Superior temporal gyrus (tissue), 1 donor: ENCODE measurements at regions not wholly inside any gene's neighbourhood (a gene's known extent, or its start where the extent isn't known, plus 50 kb on each side); places are given as distances from the start of the nearest gene placed in this dataset.
"Not testable (repeated sequence)": the region's sequence is repeated elsewhere in the genome, so short reads cannot be mapped to it uniquely, and the experiment has no call there.

Source experiments
- DNase-seq: peaks from one replicate; pipeline ENCODE4 v3.0.0-alpha.2; 2016; ENCODE audit errors: extremely low spot score

GRCh38 chr15:20267996-20268395 is 273.6 kb downstream of the GOLGA6L6 start:
- DNase-seq, result not testable (repeated sequence)

DNA sequence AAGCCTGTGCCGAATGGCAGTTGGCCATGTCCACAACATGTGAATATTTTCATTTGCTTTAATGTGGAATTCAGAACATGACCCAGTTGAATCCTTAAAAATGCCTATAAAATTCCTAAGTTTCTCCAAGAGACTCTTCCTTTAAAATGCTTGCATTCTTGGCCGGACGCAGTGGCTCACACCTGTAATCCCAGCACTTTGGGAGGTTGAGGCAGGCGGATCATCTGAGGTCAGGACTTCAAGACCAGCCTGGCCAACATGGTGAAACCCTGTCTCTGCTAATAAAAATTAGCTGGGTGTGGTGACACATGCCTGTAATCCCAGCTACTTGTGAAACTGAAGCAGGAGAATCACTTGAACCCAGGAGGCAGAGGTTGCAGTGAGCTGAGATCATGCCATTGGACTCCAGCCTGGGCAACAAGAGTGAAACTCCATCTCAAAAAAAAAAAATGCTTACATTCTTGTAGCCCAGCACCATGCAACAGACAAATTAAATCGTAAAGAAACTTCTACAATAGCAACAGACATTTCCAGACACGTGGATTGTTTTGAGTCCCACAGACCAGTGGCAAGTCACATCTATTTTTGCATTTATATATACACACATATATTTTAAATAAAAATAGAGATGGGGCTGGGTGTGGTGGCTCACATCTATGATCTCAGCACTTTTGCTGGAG is 274.4 kb downstream of the GOLGA6L6 start:
- not testable (repeated sequence) for DNase-seq

DNA sequence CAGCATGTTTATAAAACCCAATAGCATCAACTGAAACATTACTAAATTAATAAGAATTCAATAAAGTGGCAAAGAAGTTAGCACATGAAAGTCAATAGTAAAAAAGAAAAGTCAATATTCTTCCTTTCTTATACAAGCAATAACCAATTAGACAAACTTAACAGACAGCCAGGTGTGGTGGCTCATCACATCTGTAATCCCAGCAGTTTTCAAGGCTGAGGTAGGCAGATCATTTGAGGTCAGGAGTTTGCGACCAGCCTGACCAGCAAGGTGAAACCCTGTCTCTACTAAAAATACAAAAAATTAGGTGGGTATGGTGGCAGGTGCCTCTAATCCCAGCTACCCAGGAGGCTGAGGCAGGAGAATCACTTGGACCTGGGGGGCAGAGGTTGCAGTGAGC is 275.9 kb downstream of the GOLGA6L6 start:
- not testable (repeated sequence) for DNase-seq

- not testable (repeated sequence) for DNase-seq
Observed at GRCh38 chr15:20261321-20262280, 280.0 kb downstream of the GOLGA6L6 start.

DNA sequence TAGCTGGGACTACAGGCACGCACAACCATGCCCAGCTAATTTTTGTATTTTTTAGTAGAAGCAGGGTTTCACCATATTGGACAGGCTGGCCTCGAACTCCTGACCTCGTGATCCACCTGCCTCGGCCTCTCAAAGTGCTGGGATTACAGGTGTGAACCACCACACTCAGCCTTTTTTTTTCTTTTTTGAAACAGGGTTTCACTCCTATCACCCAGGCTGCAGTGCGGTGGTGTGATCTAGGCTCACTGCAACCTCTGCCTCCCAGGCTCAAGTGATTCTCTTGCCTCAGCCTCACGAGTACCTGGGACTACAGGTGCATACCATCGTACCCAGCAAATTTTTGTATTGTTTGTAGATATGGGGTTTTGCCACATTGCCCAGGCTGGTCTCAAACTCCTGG is 280.9 kb downstream of the GOLGA6L6 start:
- not testable (repeated sequence) for DNase-seq

GRCh38 chr15:20259559-20260190 is 281.9 kb downstream of the GOLGA6L6 start:
- DNase-seq, result not testable (repeated sequence)

DNA sequence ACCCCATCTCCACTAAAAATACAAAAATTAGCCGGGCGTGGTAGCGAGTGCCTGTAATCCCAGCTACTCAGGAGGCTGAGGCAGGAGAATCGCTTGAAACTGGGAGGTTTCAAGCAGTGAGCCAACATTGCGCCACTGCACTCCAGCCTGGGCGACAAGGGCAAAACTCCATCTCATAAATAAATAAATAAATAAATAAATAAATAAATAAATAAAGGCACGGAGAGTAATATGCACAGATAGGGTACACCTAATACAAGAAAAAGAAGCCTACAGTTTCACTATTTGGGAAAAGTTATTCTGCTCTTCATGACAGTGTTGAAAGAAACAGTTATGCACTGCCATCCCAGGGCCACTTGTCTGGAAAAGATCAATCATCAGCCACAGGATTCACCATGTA is 285.2 kb downstream of the GOLGA6L6 start:
- not testable (repeated sequence) for DNase-seq

DNA sequence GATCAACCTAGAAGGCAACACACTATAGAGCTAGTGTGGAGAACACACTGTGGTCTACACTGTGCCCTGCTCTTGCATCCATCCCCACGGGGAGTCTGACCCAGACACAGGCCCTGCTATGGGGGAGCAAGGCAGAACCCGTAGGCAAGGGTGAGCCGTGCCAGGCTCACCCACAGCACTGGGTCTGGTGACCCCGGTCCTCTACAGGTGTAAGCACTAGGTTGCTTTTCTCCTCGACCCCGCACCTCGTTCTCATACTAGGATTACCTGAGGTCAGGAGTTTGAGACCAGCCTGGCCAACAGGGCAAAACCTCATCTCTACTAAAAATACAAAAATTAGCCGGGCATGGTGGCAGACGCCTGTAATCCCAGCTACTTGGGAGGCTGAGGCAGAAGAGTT is 286.0 kb downstream of the GOLGA6L6 start:
- not testable (repeated sequence) for DNase-seq

DNA sequence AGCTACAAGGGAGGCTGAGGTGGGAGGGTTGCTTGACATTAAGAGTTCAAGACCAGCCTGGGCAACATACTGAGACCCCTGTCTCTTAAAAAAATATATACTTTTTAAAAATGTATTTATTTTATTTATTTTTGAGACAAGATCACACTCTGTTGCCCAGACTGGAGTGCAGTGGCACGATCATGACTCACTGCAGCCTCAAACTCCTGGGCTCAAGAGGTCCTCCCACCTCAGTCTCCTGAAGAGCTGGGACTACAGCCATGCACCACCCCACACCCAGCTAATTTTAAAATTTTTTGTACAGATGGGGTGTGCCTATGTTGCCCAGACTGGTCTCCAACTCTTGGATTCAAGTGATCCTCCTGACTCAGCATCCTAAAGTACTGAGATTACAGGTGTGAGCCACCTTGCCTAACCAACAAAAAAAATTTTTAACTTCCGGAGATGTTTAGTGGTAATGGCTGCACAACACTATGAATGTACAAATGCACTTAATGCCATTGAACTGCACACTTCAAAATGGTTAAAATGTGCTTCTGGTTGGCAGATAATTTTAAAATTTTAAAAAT is 288.5 kb downstream of the GOLGA6L6 start:
- not testable (repeated sequence) for DNase-seq

- not testable (repeated sequence) for DNase-seq
Observed at GRCh38 chr15:20252040-20252439, 289.6 kb downstream of the GOLGA6L6 start.

DNA sequence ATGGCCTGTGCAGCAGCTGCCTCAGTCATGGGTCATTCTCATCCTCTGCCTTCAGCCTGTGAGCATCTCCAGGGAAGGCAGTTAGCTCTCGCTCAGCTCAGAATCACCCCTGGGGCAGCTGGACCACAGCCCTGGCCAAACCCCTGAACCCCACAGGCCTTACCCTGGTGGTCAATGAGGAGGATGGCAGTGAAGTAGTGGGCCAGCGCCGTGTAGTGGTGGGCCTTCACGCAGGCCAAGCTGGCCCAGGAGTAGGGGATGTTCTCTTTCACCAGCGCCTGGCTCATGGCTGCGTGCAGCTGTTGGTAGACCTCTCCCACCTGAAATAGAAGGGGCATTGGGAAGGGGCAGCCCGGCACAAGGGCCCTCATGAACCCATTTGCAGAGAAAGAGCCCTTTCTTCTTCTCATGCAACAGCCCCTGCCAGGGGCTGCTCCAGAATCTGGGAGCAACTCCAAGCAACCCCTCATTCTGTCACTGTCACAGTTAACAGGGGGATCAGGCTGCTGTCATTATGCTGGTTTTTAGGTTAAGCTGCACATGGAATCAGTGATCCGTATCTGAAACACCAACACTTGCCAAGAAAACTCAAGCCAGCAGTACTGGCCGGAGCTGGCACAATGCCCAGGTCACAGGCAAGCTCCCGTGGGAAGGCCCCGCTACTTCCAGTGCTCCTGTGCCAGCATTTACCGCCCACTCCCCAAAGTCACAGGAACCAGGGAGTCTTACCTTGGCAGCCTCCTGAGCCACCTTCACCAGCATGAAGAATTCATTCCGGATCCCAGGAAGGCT is 290.2 kb downstream of the GOLGA6L6 start:
- not testable (repeated sequence) for DNase-seq

- not testable (repeated sequence) for DNase-seq
Observed at GRCh38 chr15:20250206-20250605, 291.4 kb downstream of the GOLGA6L6 start.

DNA sequence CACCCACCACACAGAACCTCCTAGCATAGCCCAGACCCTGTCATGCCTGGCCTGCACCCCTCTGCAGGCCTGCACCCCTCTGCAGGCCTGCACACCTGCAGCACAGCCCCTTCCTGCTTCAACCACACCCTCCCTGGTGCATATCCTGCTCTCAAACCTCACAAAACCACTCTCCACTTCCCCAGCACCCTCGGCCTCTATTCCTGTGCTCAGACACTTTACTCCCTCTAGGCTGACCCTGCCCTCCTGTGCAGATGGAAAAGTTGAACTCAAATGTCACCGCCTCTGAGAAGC is 292.0 kb downstream of the GOLGA6L6 start:
- DNase-seq, result not testable (repeated sequence)

GRCh38 chr15:20248434-20248833 is 293.2 kb downstream of the GOLGA6L6 start:
- not testable (repeated sequence) for DNase-seq

DNA sequence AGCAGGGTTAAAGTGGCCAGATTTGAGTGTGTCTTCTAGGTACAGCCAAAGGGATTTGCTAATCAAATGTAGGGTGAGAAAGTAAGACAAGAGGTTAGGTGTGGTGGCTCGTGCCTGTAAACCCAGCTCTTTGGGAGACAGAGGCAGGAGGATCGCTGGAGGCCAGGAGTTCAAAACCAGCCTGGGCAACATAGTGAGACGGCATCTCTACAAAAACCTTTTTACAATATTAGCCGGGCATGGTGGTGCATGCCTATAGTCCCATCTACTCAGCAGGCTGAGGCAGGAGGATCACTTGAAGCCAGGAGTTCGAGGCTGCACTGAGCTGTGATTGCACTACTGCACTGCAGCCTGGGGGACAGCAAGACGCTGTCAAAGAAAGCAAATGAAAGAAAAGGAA is 294.5 kb downstream of the GOLGA6L6 start:
- not testable (repeated sequence) for DNase-seq

DNA sequence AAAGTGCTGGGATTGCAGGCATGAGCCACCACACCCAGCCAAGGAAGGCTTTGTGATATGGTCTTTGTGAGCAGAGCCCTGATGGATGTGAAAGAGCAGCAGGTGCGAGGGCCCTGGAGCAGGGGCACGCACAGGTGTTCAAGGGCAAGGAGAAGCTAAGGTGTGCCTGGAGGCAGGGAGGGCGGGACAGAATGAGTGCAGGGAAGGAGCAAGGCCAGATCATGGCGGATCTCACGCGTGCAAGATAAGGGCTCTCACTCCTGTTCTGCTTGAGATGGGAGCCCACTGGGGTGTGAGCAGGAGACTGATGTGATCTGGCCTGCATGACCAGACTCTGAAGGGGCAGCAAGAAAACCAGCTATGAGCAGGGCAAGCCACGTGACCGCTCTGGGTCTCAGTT is 295.0 kb downstream of the GOLGA6L6 start:
- not testable (repeated sequence) for DNase-seq

GRCh38 chr15:20245856-20246255 is 295.7 kb downstream of the GOLGA6L6 start:
- DNase-seq, result not testable (repeated sequence)

DNA sequence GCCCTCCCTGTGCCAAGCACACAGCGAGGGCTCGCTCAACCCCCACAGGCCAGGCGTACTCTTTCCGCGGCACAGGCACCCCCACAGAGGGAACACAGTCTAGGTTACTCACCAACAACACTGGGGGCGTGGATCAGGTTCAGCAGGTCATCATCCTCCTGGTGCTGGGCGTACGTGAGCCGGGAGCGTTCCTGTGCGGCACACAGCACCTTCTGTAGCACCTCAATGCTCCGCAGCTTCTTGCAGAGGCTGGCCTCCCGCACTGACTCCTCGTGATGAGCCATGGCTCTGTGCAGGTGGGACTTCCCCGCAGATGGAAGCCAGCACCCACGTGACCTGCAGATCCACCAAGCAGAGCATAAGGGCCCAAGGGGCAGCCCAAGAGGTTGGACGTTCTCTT is 296.8 kb downstream of the GOLGA6L6 start:
- DNase-seq, result not testable (repeated sequence)

GRCh38 chr15:20243486-20244240 is 297.9 kb downstream of the GOLGA6L6 start:
- not testable (repeated sequence) for DNase-seq

GRCh38 chr15:20240366-20240917 is 301.2 kb downstream of the GOLGA6L6 start:
- not testable (repeated sequence) for DNase-seq
